Suprapubic skin (tissue), 4 donors: ENCODE measurements at regions not wholly inside any gene's neighbourhood (a gene's known extent, or its start where the extent isn't known, plus 50 kb on each side); places are given as distances from the start of the nearest gene placed in this dataset.

ENCODE experiments used
- DNase-seq, 2 donors: peaks; one replicate each; pipeline ENCODE4 v3.0.0-alpha.2; 2019; ENCODE audit warnings: low spot score in 2 of 2
- H3K27ac ChIP-seq: fragments of 200-600 bp; sonication (generic); one replicate; pipeline ENCODE4 v1.5.1; 2019
- H3K27me3 ChIP-seq: fragments of 200-600 bp; sonication (generic); one replicate; pipeline ENCODE4 v1.5.1; 2019
- H3K36me3 ChIP-seq: fragments of 200-600 bp; sonication (generic); one replicate; pipeline ENCODE4 v1.5.1; 2019
- H3K4me1 ChIP-seq: fragments of 200-600 bp; sonication (generic); one replicate; pipeline ENCODE4 v1.5.1; 2019
- H3K4me3 ChIP-seq: fragments of 200-600 bp; sonication (generic); one replicate; pipeline ENCODE4 v1.5.1; 2019; ENCODE audit warnings: mild to moderate bottlenecking
- H3K9me3 ChIP-seq: fragments of 200-600 bp; sonication (generic); one replicate; pipeline ENCODE4 v1.5.1; 2019
- CTCF ChIP-seq, 2 donors: fragments of 200-600 bp in 1 of 2; fragments of 450-650 bp in 1 of 2; sonication (generic) in 1 of 2; IDR thresholded peaks; one replicate each; pipeline ENCODE4 v1.5.1; 2016 to 2019; ENCODE audit warnings: antibody characterized with exemption in 2 of 2, mild to moderate bottlenecking in 1 of 2, moderate library complexity in 1 of 2
- EP300 ChIP-seq: sonication (generic); formaldehyde crosslinking; IDR thresholded peaks from one replicate; pipeline ENCODE4 v1.6.1; 2017; ENCODE audit warnings: antibody characterized with exemption
- POLR2A ChIP-seq, 2 donors: fragments of 450-650 bp; IDR thresholded peaks; one replicate each; pipeline ENCODE4 v1.6.1; 2017; ENCODE audit warnings: antibody characterized with exemption in 2 of 2, mild to moderate bottlenecking in 2 of 2, moderate library complexity in 2 of 2
- POLR2AphosphoS5 ChIP-seq, 3 donors: sonication (generic); formaldehyde crosslinking; IDR thresholded peaks; one replicate each; pipeline ENCODE4 v1.6.1; 2017; ENCODE audit warnings: antibody characterized with exemption in 3 of 3
- WGBS: methylation state at CpG from one replicate; pipeline ENCODE4 v1.1.5; 2018; 5-methylcytosine and 5-hydroxymethylcytosine counted together

- WGBS, result 96% methylated on average over 6 of the region's 6 CpGs
- Histone ChIP-seq H3K27me3 (peaks cover 29% of the 10 kb centered on the region), H3K27ac (no peak overlapping the region), H3K36me3 (no peaks in the 10 kb centered on the region), H3K9me3 (no peaks in the 10 kb centered on the region), H3K4me1 (no peaks in the 10 kb centered on the region), H3K4me3 (no peak overlapping the region)
- no peak for DNase-seq
- TF ChIP-seq POLR2A (IDR thresholded peaks at IDR 0.05) (no peak), POLR2AphosphoS5 (IDR thresholded peaks at IDR 0.05) (no peak), EP300 (no peak), CTCF (IDR thresholded peaks at IDR 0.05) (no peak)
These were observed 183.7 kb downstream of the BRD1 start for GRCh38 chr22:49643998-49644397.

- no peak overlapping the region for H3K27ac ChIP-seq
- 96% methylated on average over 10 of the region's 16 CpGs for WGBS
These were observed 184.2 kb downstream of the BRD1 start for GRCh38 chr22:49643466-49643865.

GRCh38 chr22:49642741-49643140 is 184.9 kb downstream of the BRD1 start:
- no peaks in the 10 kb centered on the region for H3K4me1 ChIP-seq
- no peak for TF ChIP-seq CTCF (IDR thresholded peaks at IDR 0.05)
- WGBS, result no CpG with 5 or more reads among the region's 8 CpGs
- H3K4me3 ChIP-seq, result no peak overlapping the region
- H3K27ac ChIP-seq, result no peak overlapping the region
- no peak for DNase-seq
- no peaks in the 10 kb centered on the region for H3K9me3 ChIP-seq
- H3K27me3 ChIP-seq, result peaks cover 19% of the 10 kb centered on the region
- no peaks in the 10 kb centered on the region for H3K36me3 ChIP-seq

More at GRCh38 chr22:49643466-49643865, 184.2 kb downstream of the BRD1 start:
- H3K4me1 ChIP-seq, result no peaks in the 10 kb centered on the region
- no peaks in the 10 kb centered on the region for H3K9me3 ChIP-seq
- no peak for TF ChIP-seq POLR2A (IDR thresholded peaks at IDR 0.05)
- no peak for TF ChIP-seq POLR2AphosphoS5 (IDR thresholded peaks at IDR 0.05)
- no peak for TF ChIP-seq CTCF (IDR thresholded peaks at IDR 0.05)
- TF ChIP-seq EP300, result no peak
- DNase-seq, result no peak
- H3K4me3 ChIP-seq, result no peak overlapping the region
- no peaks in the 10 kb centered on the region for H3K36me3 ChIP-seq
- peaks cover 24% of the 10 kb centered on the region for H3K27me3 ChIP-seq

- WGBS, result 40% methylated on average over 2 of the region's 7 CpGs
- TF ChIP-seq CTCF (IDR thresholded peaks at IDR 0.05) (no peak), POLR2A (IDR thresholded peaks at IDR 0.05) (no peak), POLR2AphosphoS5 (IDR thresholded peaks at IDR 0.05) (no peak), EP300 (no peak)
- H3K36me3 ChIP-seq, result no peaks in the 10 kb centered on the region
These were observed 185.3 kb downstream of the BRD1 start for GRCh38 chr22:49642331-49642730.

GRCh38 chr22:49641770-49642313 is 185.8 kb downstream of the BRD1 start:
- Histone ChIP-seq H3K9me3 (no peaks in the 10 kb centered on the region), H3K4me1 (no peaks in the 10 kb centered on the region), H3K27ac (no peak overlapping the region), H3K27me3 (peaks cover 17% of the 10 kb centered on the region), H3K36me3 (no peaks in the 10 kb centered on the region), H3K4me3 (no peak overlapping the region)
- WGBS, result 80% methylated on average over 5 of the region's 12 CpGs
- TF ChIP-seq POLR2AphosphoS5 (IDR thresholded peaks at IDR 0.05) (no peak), POLR2A (IDR thresholded peaks at IDR 0.05) (no peak), EP300 (no peak), CTCF (IDR thresholded peaks at IDR 0.05) (no peak)
- DNase-seq, result no peak

More at GRCh38 chr22:49642331-49642730, 185.3 kb downstream of the BRD1 start:
- peaks cover 17% of the 10 kb centered on the region for H3K27me3 ChIP-seq
- H3K4me3 ChIP-seq, result no peak overlapping the region
- H3K9me3 ChIP-seq, result no peaks in the 10 kb centered on the region
- no peaks in the 10 kb centered on the region for H3K4me1 ChIP-seq
- H3K27ac ChIP-seq, result no peak overlapping the region
- DNase-seq, result no peak
